Thyroid gland (tissue), 4 donors: ENCODE measurements at regions not wholly inside any gene's neighbourhood (a gene's known extent, or its start where the extent isn't known, plus 50 kb on each side); places are given as distances from the start of the nearest gene placed in this dataset.

Source experiments
- POLR2A ChIP-seq, 2 donors: fragments of 450-650 bp; IDR thresholded peaks; one replicate each; pipeline ENCODE4 v1.6.1; 2017; ENCODE audit warnings: antibody characterized with exemption in 2 of 2, mild to moderate bottlenecking in 2 of 2, moderate library complexity in 1 of 2
- TF ChIP-seq, protein P1 (sequence below), 6 experiments: fragments of 200-600 bp in 3 of 6; fragments of 450-650 bp in 3 of 6; sonication (generic) in 3 of 6; IDR thresholded peaks; one replicate each; pipeline ENCODE4 v1.5.1; 2016 to 2019; ENCODE audit warnings: antibody characterized with exemption in 6 of 6, mild to moderate bottlenecking in 2 of 6, inconsistent platforms in 1 of 6, moderate library complexity in 1 of 6

DNA sequence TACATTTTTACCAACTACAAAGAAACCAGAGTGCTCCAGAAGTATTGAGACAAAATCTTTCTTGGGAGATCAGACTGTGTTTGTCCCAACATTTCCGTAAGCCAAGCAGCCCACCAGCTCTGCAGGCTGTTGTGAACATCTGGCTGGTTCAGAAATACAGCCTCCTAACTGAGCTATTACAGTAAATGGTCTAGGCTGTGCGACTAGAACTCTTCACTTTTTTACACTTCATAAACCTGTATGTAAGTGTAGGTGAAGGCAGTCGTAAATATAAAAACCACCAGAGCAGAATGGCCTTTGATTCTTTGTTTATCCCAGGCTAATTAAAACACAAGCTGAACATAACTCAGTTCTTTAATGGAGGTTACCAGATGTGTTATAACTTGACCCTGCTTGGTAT is 235.3 kb downstream of the ARRDC4 start:
- TF ChIP-seq, protein P1, sequence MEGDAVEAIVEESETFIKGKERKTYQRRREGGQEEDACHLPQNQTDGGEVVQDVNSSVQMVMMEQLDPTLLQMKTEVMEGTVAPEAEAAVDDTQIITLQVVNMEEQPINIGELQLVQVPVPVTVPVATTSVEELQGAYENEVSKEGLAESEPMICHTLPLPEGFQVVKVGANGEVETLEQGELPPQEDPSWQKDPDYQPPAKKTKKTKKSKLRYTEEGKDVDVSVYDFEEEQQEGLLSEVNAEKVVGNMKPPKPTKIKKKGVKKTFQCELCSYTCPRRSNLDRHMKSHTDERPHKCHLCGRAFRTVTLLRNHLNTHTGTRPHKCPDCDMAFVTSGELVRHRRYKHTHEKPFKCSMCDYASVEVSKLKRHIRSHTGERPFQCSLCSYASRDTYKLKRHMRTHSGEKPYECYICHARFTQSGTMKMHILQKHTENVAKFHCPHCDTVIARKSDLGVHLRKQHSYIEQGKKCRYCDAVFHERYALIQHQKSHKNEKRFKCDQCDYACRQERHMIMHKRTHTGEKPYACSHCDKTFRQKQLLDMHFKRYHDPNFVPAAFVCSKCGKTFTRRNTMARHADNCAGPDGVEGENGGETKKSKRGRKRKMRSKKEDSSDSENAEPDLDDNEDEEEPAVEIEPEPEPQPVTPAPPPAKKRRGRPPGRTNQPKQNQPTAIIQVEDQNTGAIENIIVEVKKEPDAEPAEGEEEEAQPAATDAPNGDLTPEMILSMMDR (IDR thresholded peaks at IDR 0.05): no peak
- no peak for TF ChIP-seq POLR2A (IDR thresholded peaks at IDR 0.05)
